ENCODE measurements at regions not wholly inside any gene's neighbourhood (a gene's known extent, or its start where the extent isn't known, plus 50 kb on each side); places are given as distances from the start of the nearest gene placed in this dataset.

DNA sequence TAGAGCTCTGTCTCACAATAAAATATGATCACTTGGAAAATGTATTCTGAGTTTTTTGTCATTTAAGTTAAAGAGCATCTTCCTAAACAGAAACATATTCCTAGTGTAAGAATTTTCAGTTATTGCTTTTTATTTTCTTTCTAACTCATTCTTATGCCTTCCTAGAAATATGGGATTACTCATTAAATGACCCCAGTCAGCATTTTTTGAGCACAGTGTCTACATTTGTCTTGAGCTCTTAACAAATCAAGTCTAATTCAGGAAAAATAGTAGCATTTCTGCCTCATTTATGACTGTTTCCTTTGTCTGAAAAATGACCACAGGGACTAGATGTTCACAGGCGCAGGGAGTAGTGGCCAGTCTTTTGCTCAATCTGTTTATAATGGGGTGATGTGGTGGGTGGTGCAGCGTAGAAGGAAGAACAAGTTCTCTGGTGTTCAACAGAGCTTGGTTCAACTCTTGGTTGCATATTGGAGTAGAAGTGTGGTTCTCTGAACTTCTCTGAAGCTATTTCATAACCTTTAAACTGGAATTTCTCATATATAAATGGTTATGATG lies 267.1 kb downstream of the CYRIA start:
- H3K9me3 ChIP-seq, result no peaks in the 10 kb centered on the region
- ATAC-seq, result no peak
- H3K27ac ChIP-seq, result no peak overlapping the region
- TF ChIP-seq POLR2A (IDR thresholded peaks at IDR 0.05) (no peak), POLR2AphosphoS5 (IDR thresholded peaks at IDR 0.05) (no peak), EP300 (IDR thresholded peaks at IDR 0.05) (no peak), CTCF (IDR thresholded peaks at IDR 0.05) (no peak)
- WGBS, 2 donors (ENCODE audit: low coverage in 1 of 2), result 61 to 92% methylated on average over 2 of the region's 2 CpGs
- H3K27me3 ChIP-seq, result no peaks in the 10 kb centered on the region
- no peaks in the 10 kb centered on the region for H3K4me1 ChIP-seq
- no peak overlapping the region for H3K4me3 ChIP-seq
- no peaks in the 10 kb centered on the region for H3K36me3 ChIP-seq

DNA sequence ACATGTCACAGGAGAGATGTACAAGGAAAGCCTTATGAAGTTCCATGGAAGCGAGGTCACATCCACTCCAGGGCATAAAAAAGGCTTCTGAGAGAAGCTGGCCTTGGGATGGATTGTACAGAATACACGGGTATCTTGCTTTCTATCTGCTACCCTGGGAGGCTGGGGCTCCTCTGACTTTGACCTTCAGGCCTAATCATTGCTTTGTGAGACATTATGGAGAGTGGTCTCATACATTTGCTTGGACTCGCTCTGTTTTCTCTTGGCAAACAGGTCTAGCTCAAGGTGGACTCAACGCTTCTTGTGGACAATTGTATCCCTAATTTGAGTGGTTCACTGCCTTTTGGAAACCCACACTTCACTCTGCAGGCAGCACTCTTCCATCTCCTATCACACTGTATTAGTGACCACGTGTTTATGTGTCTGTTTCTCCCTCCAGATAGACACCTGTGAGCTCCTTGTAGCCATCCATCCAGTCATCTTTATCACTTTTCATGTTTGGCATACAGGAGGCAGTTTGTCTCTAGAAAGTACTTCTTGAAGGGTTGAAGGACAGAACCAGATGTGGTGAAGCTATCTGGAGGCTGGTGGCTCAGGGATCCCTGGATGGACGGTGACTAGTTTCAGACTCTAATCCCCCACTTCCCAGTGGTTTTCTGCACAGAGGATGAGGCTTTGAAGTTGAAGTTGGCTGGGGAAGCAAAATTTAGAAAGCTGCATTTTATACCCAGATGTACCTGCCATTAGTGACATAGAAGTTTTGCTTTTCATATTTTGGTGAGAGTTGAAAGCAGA lies 267.8 kb downstream of the CYRIA start:
- H3K9me3 ChIP-seq, result no peaks in the 10 kb centered on the region
- H3K27me3 ChIP-seq, result no peaks in the 10 kb centered on the region
- no peak overlapping the region for H3K27ac ChIP-seq
- H3K36me3 ChIP-seq, result no peaks in the 10 kb centered on the region
- 84 to 90% methylated on average over 2 to 4 of the region's 6 CpGs for WGBS, 2 donors (ENCODE audit: low coverage in 1 of 2)
- H3K4me3 ChIP-seq, result no peak overlapping the region
- ATAC-seq, result no peak
- H3K4me1 ChIP-seq, result no peaks in the 10 kb centered on the region
- TF ChIP-seq POLR2A (IDR thresholded peaks at IDR 0.05), result no peak
- TF ChIP-seq EP300 (IDR thresholded peaks at IDR 0.05), result no peak
- TF ChIP-seq CTCF (IDR thresholded peaks at IDR 0.05), result no peak
- no peak for TF ChIP-seq POLR2AphosphoS5 (IDR thresholded peaks at IDR 0.05)

DNA sequence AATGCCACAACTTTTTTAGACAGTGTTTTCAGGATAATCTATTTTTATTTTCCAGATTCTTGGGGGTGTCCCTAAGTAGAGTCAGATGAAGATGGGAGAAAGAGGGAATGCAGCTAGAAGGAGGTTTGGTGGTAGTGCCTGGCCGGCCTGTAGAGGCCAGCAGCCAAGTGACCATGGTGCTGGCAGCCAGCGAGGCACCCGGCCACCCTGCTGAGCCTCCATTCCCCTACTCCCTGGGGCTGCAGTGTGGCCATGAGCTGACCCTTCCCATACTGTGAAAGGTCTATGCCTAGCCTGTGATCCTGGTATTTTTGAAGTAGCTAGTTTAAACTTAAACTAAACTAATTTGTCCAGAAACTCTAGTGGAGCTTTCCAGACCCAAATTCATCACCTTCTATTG lies 268.6 kb downstream of the CYRIA start:
- WGBS, 2 donors (ENCODE audit: low coverage in 1 of 2), result 100% methylated on average over 1 of the region's 3 CpGs; no CpG with 5 or more reads in 1 of the 2 donors
- Histone ChIP-seq H3K27ac (no peak overlapping the region), H3K27me3 (no peaks in the 10 kb centered on the region), H3K4me1 (no peaks in the 10 kb centered on the region), H3K4me3 (no peak overlapping the region), H3K9me3 (no peaks in the 10 kb centered on the region), H3K36me3 (no peaks in the 10 kb centered on the region)
- no peak for TF ChIP-seq POLR2AphosphoS5 (IDR thresholded peaks at IDR 0.05)
- no peak for TF ChIP-seq EP300 (IDR thresholded peaks at IDR 0.05)
- ATAC-seq, result no peak

- 77 to 100% methylated on average over 3 to 8 of the region's 10 CpGs for WGBS, 2 donors (ENCODE audit: low coverage in 1 of 2)
Observed at GRCh38 chr2:16396171-16396570, 269.5 kb downstream of the CYRIA start.

GRCh38 chr2:16395601-16396000 lies 270.0 kb downstream of the CYRIA start:
- H3K27ac ChIP-seq, result no peak overlapping the region
- H3K9me3 ChIP-seq, result no peaks in the 10 kb centered on the region
- no peaks in the 10 kb centered on the region for H3K4me1 ChIP-seq
- WGBS, 2 donors (ENCODE audit: low coverage in 1 of 2), result 82 to 92% methylated on average over 1 of the region's 1 CpG
- no peaks in the 10 kb centered on the region for H3K36me3 ChIP-seq
- no peak for TF ChIP-seq POLR2AphosphoS5 (IDR thresholded peaks at IDR 0.05)
- no peak for TF ChIP-seq CTCF (IDR thresholded peaks at IDR 0.05)
- TF ChIP-seq EP300 (IDR thresholded peaks at IDR 0.05), result no peak
- no peaks in the 10 kb centered on the region for H3K27me3 ChIP-seq
- ATAC-seq, result no peak
- H3K4me3 ChIP-seq, result no peak overlapping the region

More at GRCh38 chr2:16396171-16396570, 269.5 kb downstream of the CYRIA start:
- no peak overlapping the region for H3K27ac ChIP-seq
- no peaks in the 10 kb centered on the region for H3K36me3 ChIP-seq
- H3K9me3 ChIP-seq, result no peaks in the 10 kb centered on the region
- no peak overlapping the region for H3K4me3 ChIP-seq
- no peak for ATAC-seq
- no peak for TF ChIP-seq EP300 (IDR thresholded peaks at IDR 0.05)
- TF ChIP-seq CTCF (IDR thresholded peaks at IDR 0.05), result no peak
- no peaks in the 10 kb centered on the region for H3K27me3 ChIP-seq
- H3K4me1 ChIP-seq, result no peaks in the 10 kb centered on the region

Measured in gastroesophageal sphincter (tissue), 4 donors.